AG09319 (cell line): ENCODE measurements at regions not wholly inside any gene's neighbourhood (a gene's known extent, or its start where the extent isn't known, plus 50 kb on each side); places are given as distances from the start of the nearest gene placed in this dataset.

Source experiments
- DNase-seq: peaks from one replicate; pipeline ENCODE4 v3.0.0-alpha.2; 2010; ENCODE audit warnings: low read depth; ENCODE audit errors: extremely low read depth
- TF ChIP-seq, protein P1 (sequence below): IDR thresholded peaks from 2 replicates; pipeline ENCODE4 v1.5.1; 2011; ENCODE audit warnings: low read depth, mild to moderate bottlenecking, inconsistent platforms, low read length, moderate library complexity

- TF ChIP-seq, protein P1, sequence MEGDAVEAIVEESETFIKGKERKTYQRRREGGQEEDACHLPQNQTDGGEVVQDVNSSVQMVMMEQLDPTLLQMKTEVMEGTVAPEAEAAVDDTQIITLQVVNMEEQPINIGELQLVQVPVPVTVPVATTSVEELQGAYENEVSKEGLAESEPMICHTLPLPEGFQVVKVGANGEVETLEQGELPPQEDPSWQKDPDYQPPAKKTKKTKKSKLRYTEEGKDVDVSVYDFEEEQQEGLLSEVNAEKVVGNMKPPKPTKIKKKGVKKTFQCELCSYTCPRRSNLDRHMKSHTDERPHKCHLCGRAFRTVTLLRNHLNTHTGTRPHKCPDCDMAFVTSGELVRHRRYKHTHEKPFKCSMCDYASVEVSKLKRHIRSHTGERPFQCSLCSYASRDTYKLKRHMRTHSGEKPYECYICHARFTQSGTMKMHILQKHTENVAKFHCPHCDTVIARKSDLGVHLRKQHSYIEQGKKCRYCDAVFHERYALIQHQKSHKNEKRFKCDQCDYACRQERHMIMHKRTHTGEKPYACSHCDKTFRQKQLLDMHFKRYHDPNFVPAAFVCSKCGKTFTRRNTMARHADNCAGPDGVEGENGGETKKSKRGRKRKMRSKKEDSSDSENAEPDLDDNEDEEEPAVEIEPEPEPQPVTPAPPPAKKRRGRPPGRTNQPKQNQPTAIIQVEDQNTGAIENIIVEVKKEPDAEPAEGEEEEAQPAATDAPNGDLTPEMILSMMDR: no peak
- no peak for DNase-seq
Observed at GRCh38 chr11:127059286-127059685, 58.7 kb upstream of the KIRREL3 start.

DNA sequence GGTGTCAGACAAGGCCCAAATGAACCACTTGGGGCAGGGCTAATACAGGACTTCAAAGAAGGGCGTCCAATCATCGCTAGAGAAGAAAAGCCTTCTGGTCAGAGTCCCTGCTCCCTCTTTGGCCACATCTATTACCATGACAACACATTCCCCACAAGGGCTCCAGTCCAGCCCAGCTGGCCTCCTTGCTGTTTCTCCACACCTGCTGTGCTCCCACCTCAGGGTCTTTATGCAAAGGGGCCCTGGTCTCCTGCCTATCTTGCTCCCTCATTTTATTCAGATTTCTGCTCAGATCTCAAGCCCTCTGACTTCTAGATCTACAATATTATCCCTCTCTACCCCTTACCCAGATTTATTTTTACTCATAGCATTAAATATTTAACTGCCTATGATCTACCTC lies 58.0 kb upstream of the KIRREL3 start:
- TF ChIP-seq, protein P1: no peak
- DNase-seq: no peak

GRCh38 chr11:127057126-127057525 lies 56.6 kb upstream of the KIRREL3 start:
- TF ChIP-seq, protein P1: no peak

GRCh38 chr11:127056338-127056971 lies 55.9 kb upstream of the KIRREL3 start:
- DNase-seq: no peak
- TF ChIP-seq, protein P1: no peak

More at GRCh38 chr11:127057126-127057525, 56.6 kb upstream of the KIRREL3 start:
- DNase-seq: no peak

GRCh38 chr11:127055236-127055635 lies 54.7 kb upstream of the KIRREL3 start:
- TF ChIP-seq, protein P1: no peak
- DNase-seq: no peak

DNA sequence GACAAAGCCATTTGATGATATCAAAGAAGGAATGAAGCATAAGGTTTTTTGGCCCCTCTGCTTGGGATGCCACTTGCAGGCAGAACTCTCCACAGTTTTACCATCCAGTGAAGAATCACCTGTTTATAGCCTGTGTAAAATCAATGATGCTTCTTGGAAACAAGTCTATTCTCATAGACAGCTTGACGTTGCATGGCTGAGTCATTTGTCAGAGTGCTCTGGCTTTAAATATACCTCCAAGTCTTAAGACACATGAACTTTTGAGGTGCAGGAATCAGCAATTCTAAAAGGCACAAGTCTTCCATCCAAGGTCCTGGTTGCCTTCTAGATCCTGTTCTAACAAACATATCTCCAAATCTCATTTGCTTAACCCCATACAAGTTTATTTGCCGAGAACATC lies 53.6 kb upstream of the KIRREL3 start:
- no peak for DNase-seq
- TF ChIP-seq, protein P1: no peak

GRCh38 chr11:127052404-127052803 lies 51.8 kb upstream of the KIRREL3 start:
- TF ChIP-seq, protein P1: no peak
- no peak for DNase-seq
